ENCODE measurements at regions not wholly inside any gene's neighbourhood (a gene's known extent, or its start where the extent isn't known, plus 50 kb on each side); places are given as distances from the start of the nearest gene placed in this dataset.

DNA sequence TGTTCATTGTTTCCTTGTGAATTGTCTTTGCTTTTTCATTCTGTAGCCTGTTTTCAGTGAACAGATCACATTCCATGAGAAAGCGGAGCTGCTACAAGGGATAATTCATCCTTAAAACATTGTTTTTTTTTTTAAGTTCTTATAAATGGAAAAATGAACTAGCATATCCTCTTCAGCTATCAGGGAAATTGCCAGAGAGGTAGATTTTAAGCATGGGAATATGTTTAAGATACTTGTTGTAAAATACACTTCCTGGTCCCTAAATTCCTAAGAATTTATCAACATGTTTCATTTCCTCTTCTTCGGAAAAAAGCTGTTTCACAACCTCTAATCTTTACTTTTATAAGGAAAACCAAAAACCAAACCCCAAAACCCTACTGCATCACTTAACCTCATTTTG, 238.0 kb downstream of the POSTN start:
- DNase-seq = no peak
- no peaks in the 10 kb centered on the region for H3K36me3 Mint-ChIP-seq (ENCODE audit: low read depth)
- no peak for TF ChIP-seq CTCF (IDR thresholded peaks at IDR 0.05)
- no peak overlapping the region for H3K4me3 Mint-ChIP-seq
- H3K27ac Mint-ChIP-seq = no peak overlapping the region
- H3K27me3 Mint-ChIP-seq (ENCODE audit: low read depth, poor library complexity) = no peaks in the 10 kb centered on the region
- no peaks in the 10 kb centered on the region for H3K4me1 Mint-ChIP-seq
- no peaks in the 10 kb centered on the region for H3K9me3 Mint-ChIP-seq

GRCh38 chr13:37357548-37357947, 241.0 kb downstream of the POSTN start:
- no peak overlapping the region for H3K4me3 Mint-ChIP-seq
- no peak for TF ChIP-seq CTCF (IDR thresholded peaks at IDR 0.05)
- H3K36me3 Mint-ChIP-seq (ENCODE audit: low read depth) = no peaks in the 10 kb centered on the region
- no peak overlapping the region for H3K27ac Mint-ChIP-seq
- no peak for DNase-seq
- H3K4me1 Mint-ChIP-seq = no peaks in the 10 kb centered on the region
- H3K9me3 Mint-ChIP-seq = no peaks in the 10 kb centered on the region
- no peaks in the 10 kb centered on the region for H3K27me3 Mint-ChIP-seq (ENCODE audit: low read depth, poor library complexity)

GRCh38 chr13:37353911-37354310, 244.7 kb downstream of the POSTN start:
- no peak overlapping the region for H3K27ac Mint-ChIP-seq
- no peaks in the 10 kb centered on the region for H3K36me3 Mint-ChIP-seq (ENCODE audit: low read depth)
- H3K4me1 Mint-ChIP-seq = no peaks in the 10 kb centered on the region
- no peaks in the 10 kb centered on the region for H3K27me3 Mint-ChIP-seq (ENCODE audit: low read depth, poor library complexity)
- no peak for DNase-seq
- H3K4me3 Mint-ChIP-seq = no peak overlapping the region
- no peak for TF ChIP-seq CTCF (IDR thresholded peaks at IDR 0.05)
- H3K9me3 Mint-ChIP-seq = no peaks in the 10 kb centered on the region

GRCh38 chr13:37351211-37351610, 245.7 kb upstream of the CSNK1A1L start:
- H3K27ac Mint-ChIP-seq = no peak overlapping the region
- no peaks in the 10 kb centered on the region for H3K9me3 Mint-ChIP-seq
- H3K27me3 Mint-ChIP-seq (ENCODE audit: low read depth, poor library complexity) = no peaks in the 10 kb centered on the region
- DNase-seq = no peak
- no peak overlapping the region for H3K4me3 Mint-ChIP-seq
- no peaks in the 10 kb centered on the region for H3K36me3 Mint-ChIP-seq (ENCODE audit: low read depth)
- TF ChIP-seq CTCF (IDR thresholded peaks at IDR 0.05) = no peak
- no peaks in the 10 kb centered on the region for H3K4me1 Mint-ChIP-seq

- Mint-ChIP-seq H3K27ac (no peak overlapping the region), H3K9me3 (no peaks in the 10 kb centered on the region), H3K4me3 (no peak overlapping the region), H3K4me1 (no peaks in the 10 kb centered on the region), H3K36me3 (ENCODE audit: low read depth) (no peaks in the 10 kb centered on the region), H3K27me3 (ENCODE audit: low read depth, poor library complexity) (no peaks in the 10 kb centered on the region)
- no peak for TF ChIP-seq CTCF (IDR thresholded peaks at IDR 0.05)
- no peak for DNase-seq
These were observed 244.5 kb upstream of the CSNK1A1L start for GRCh38 chr13:37349916-37350315.

GRCh38 chr13:37348916-37349643, 243.6 kb upstream of the CSNK1A1L start:
- TF ChIP-seq CTCF (IDR thresholded peaks at IDR 0.05) = no peak
- Mint-ChIP-seq H3K36me3 (ENCODE audit: low read depth) (no peaks in the 10 kb centered on the region), H3K9me3 (no peaks in the 10 kb centered on the region), H3K4me3 (no peak overlapping the region), H3K27ac (no peak overlapping the region), H3K4me1 (no peaks in the 10 kb centered on the region), H3K27me3 (ENCODE audit: low read depth, poor library complexity) (no peaks in the 10 kb centered on the region)
- DNase-seq = no peak
